Body of pancreas (tissue), 4 donors: ENCODE measurements at regions not wholly inside any gene's neighbourhood (a gene's known extent, or its start where the extent isn't known, plus 50 kb on each side); places are given as distances from the start of the nearest gene placed in this dataset.

ENCODE experiments used
- CTCF ChIP-seq, 7 experiments: fragments of 450-650 bp in 4 of 7; fragments of 200-600 bp in 3 of 7; sonication (generic) in 3 of 7; IDR thresholded peaks; one replicate each; pipeline ENCODE4 v1.5.1; 2016 to 2019; ENCODE audit warnings: antibody characterized with exemption in 7 of 7
- POLR2A ChIP-seq, 3 donors: fragments of 450-650 bp; IDR thresholded peaks; one replicate each; pipeline ENCODE4 v1.6.1; 2016; ENCODE audit warnings: antibody characterized with exemption in 3 of 3, mild to moderate bottlenecking in 2 of 3

- TF ChIP-seq CTCF (IDR thresholded peaks at IDR 0.05) = no peak
- no peak for TF ChIP-seq POLR2A (IDR thresholded peaks at IDR 0.05)
Measured at GRCh38 chr3:176927280-176927679, 270.0 kb downstream of the TBL1XR1 start.
